Keratinocyte (primary cell): ENCODE measurements at regions not wholly inside any gene's neighbourhood (a gene's known extent, or its start where the extent isn't known, plus 50 kb on each side); places are given as distances from the start of the nearest gene placed in this dataset.

ENCODE experiments used
- CTCF ChIP-seq, 3 experiments: IDR thresholded peaks in 1 of 3; conservative IDR thresholded peaks in 1 of 3; optimal IDR thresholded peaks in 1 of 3; 2 replicates in 2 of 3; 3 replicates in 1 of 3; pipeline versions ENCODE3 to v1.5.1; 2011; ENCODE audit warnings: low read length in 3 of 3, mild to moderate bottlenecking in 3 of 3, moderate library complexity in 2 of 3, control low read depth in 1 of 3, inconsistent platforms in 1 of 3; ENCODE audit not compliant: insufficient read depth in 2 of 3; ENCODE audit errors: extremely low read depth in 1 of 3
- EZH2 ChIP-seq: IDR thresholded peaks from one replicate; pipeline ENCODE4 v1.6.1; 2012; ENCODE audit warnings: inconsistent platforms, mild to moderate bottlenecking, low read length, moderate library complexity

GRCh38 chr10:29851241-29851640 is 208.1 kb downstream of the JCAD start:
- TF ChIP-seq CTCF (optimal IDR thresholded peaks at IDR 0.05 in 1 of 3, IDR thresholded peaks at IDR 0.05 in 1 of 3, conservative IDR thresholded peaks at IDR 0.05 in 1 of 3; ENCODE audit: extremely low read depth in 1 of 3, insufficient read depth in 2 of 3, low read length in 3 of 3) = no peak
- no peak for TF ChIP-seq EZH2
